Upper lobe of left lung (tissue), 6 donors: ENCODE measurements at regions not wholly inside any gene's neighbourhood (a gene's known extent, or its start where the extent isn't known, plus 50 kb on each side); places are given as distances from the start of the nearest gene placed in this dataset.
"Not testable (repeated sequence)": the region's sequence is repeated elsewhere in the genome, so short reads cannot be mapped to it uniquely, and the experiment has no call there.

Source experiments
- ATAC-seq, 2 donors: fragments of 200-7000 bp; cut with Tn5 transposase; one replicate each; pipeline ENCODE4 v1.9.1; 2022; ENCODE audit warnings: mild to moderate bottlenecking in 2 of 2, moderate library complexity in 2 of 2; ENCODE audit not compliant: low FRiP score in 2 of 2
- DNase-seq, 2 donors: peaks; one replicate each; pipeline ENCODE4 v3.0.0-alpha.2; 2019 to 2020
- H3K27ac ChIP-seq, 4 donors: fragments of 200-600 bp; sonication (generic); one replicate each; pipeline ENCODE4 v1.5.1; 2016 to 2019
- H3K27me3 ChIP-seq, 4 donors: fragments of 200-600 bp; sonication (generic); one replicate each; pipeline ENCODE4 v1.5.1; 2017 to 2019
- H3K36me3 ChIP-seq, 4 donors: fragments of 200-600 bp; sonication (generic); one replicate each; pipeline ENCODE4 v1.5.1; 2016 to 2019
- H3K4me1 ChIP-seq, 4 donors: fragments of 200-600 bp; sonication (generic); one replicate each; pipeline ENCODE4 v1.5.1; 2018 to 2019
- H3K4me3 ChIP-seq, 4 donors: fragments of 200-600 bp; sonication (generic); one replicate each; pipeline ENCODE4 v1.5.1; 2017 to 2019; ENCODE audit warnings: mild to moderate bottlenecking in 2 of 4, moderate library complexity in 1 of 4
- H3K9me3 ChIP-seq, 4 donors: fragments of 200-600 bp; sonication (generic); one replicate each; pipeline ENCODE4 v1.5.1; 2018 to 2019
- CTCF ChIP-seq, 6 experiments: fragments of 450-650 bp in 4 of 6; fragments of 200-600 bp in 2 of 6; sonication (generic) in 2 of 6; IDR thresholded peaks; one replicate each; pipeline ENCODE4 v1.5.1; 2016 to 2019; ENCODE audit warnings: antibody characterized with exemption in 6 of 6
- EP300 ChIP-seq, 4 donors: sonication (generic); formaldehyde crosslinking; IDR thresholded peaks; one replicate each; pipeline ENCODE4 v1.5.1; 2017; ENCODE audit warnings: antibody characterized with exemption in 4 of 4, control low read depth in 2 of 4
- POLR2A ChIP-seq, 4 donors: fragments of 450-650 bp; IDR thresholded peaks; one replicate each; pipeline ENCODE4 v1.5.1; 2016 to 2017; ENCODE audit warnings: antibody characterized with exemption in 4 of 4, mild to moderate bottlenecking in 2 of 4
- POLR2AphosphoS5 ChIP-seq, 2 donors: sonication (generic); formaldehyde crosslinking; IDR thresholded peaks; one replicate each; pipeline ENCODE4 v1.5.1; 2017; ENCODE audit warnings: antibody characterized with exemption in 2 of 2
- WGBS, 2 donors: methylation state at CpG; one replicate each; pipeline ENCODE4 v1.1.5; 2017 to 2018; 5-methylcytosine and 5-hydroxymethylcytosine counted together
- donor health status: DM: no; HTN: no; CAD: no; lungs with moderate emphysema.
- donor health status: DM: no; HTN: yes; CAD: no; lungs with severe emphysema.

GRCh38 chr7:4468320-4469102, 213.6 kb upstream of the FOXK1 start:
- WGBS, 2 donors, result 81% methylated on average over 5 of the region's 5 CpGs
- ATAC-seq, result no peak
- H3K36me3 ChIP-seq, result no peaks in the 10 kb centered on the region
- no peaks in the 10 kb centered on the region for H3K27me3 ChIP-seq
- TF ChIP-seq POLR2A (IDR thresholded peaks at IDR 0.05) (no peak), POLR2AphosphoS5 (IDR thresholded peaks at IDR 0.05) (no peak), EP300 (IDR thresholded peaks at IDR 0.05) (no peak), CTCF (IDR thresholded peaks at IDR 0.05) (no peak)
- no peaks in the 10 kb centered on the region for H3K9me3 ChIP-seq
- H3K4me1 ChIP-seq, result no peaks in the 10 kb centered on the region
- H3K4me3 ChIP-seq, result no peak overlapping the region
- no peak for DNase-seq
- H3K27ac ChIP-seq, result no peak overlapping the region

GRCh38 chr7:4470246-4470645, 211.8 kb upstream of the FOXK1 start:
- Histone ChIP-seq H3K27ac (no peak overlapping the region), H3K4me3 (no peak overlapping the region), H3K4me1 (no peaks in the 10 kb centered on the region), H3K9me3 (no peaks in the 10 kb centered on the region), H3K36me3 (no peaks in the 10 kb centered on the region), H3K27me3 (no peaks in the 10 kb centered on the region)
- ATAC-seq (no peak), DNase-seq (no peak)
- WGBS, 2 donors, result 73 to 74% methylated on average over 6 to 7 of the region's 7 CpGs
- TF ChIP-seq POLR2A (IDR thresholded peaks at IDR 0.05) (no peak), CTCF (IDR thresholded peaks at IDR 0.05) (no peak), POLR2AphosphoS5 (IDR thresholded peaks at IDR 0.05) (no peak), EP300 (IDR thresholded peaks at IDR 0.05) (no peak)

- Histone ChIP-seq H3K9me3 (no peaks in the 10 kb centered on the region), H3K27me3 (no peaks in the 10 kb centered on the region), H3K4me3 (no peak overlapping the region), H3K27ac (no peak overlapping the region), H3K4me1 (no peaks in the 10 kb centered on the region), H3K36me3 (no peaks in the 10 kb centered on the region)
- DNase-seq (no peak), ATAC-seq (no peak)
- TF ChIP-seq EP300 (IDR thresholded peaks at IDR 0.05) (no peak), CTCF (IDR thresholded peaks at IDR 0.05) (no peak), POLR2AphosphoS5 (IDR thresholded peaks at IDR 0.05) (no peak), POLR2A (IDR thresholded peaks at IDR 0.05) (no peak)
- WGBS, 2 donors, result 61% methylated on average over 7 to 12 of the region's 12 CpGs
Measured at GRCh38 chr7:4472728-4473127, 209.4 kb upstream of the FOXK1 start.

GRCh38 chr7:4479367-4480039, 202.6 kb upstream of the FOXK1 start:
- peaks cover 0 to 15% (median 7%) of the 10 kb centered on the region in 4 donors for H3K9me3 ChIP-seq
- no peaks in the 10 kb centered on the region for H3K27me3 ChIP-seq
- no peak overlapping the region for H3K27ac ChIP-seq
- no peaks in the 10 kb centered on the region for H3K36me3 ChIP-seq
- no peaks in the 10 kb centered on the region for H3K4me1 ChIP-seq
- peak in 1 of 2 donors; percentile 25 for DNase-seq
- TF ChIP-seq POLR2A (IDR thresholded peaks at IDR 0.05) (no peak), CTCF (IDR thresholded peaks at IDR 0.05) (peak in 3 of 6 experiments; percentile 13 to 36 (median 33))
- peak in 1 of 2 donors; percentile 45 for ATAC-seq
- WGBS, 2 donors, result 57 to 60% methylated on average over 11 to 12 of the region's 12 CpGs
- no peak overlapping the region for H3K4me3 ChIP-seq

- H3K36me3 ChIP-seq, DNase-seq, H3K27ac ChIP-seq, ATAC-seq, H3K27me3 ChIP-seq, H3K4me3 ChIP-seq, H3K4me1 ChIP-seq: not testable (repeated sequence)
- WGBS, 2 donors, result 93 to 95% methylated on average over 11 of the region's 11 CpGs
- H3K9me3 ChIP-seq, result peaks cover 0 to 15% (median 7%) of the 10 kb centered on the region in 4 donors
Measured at GRCh38 chr7:4480131-4480530, 202.0 kb upstream of the FOXK1 start.
